Glutamatergic neuron (in vitro differentiated cells): ENCODE measurements at regions not wholly inside any gene's neighbourhood (a gene's known extent, or its start where the extent isn't known, plus 50 kb on each side); places are given as distances from the start of the nearest gene placed in this dataset.
"Not testable (repeated sequence)": the region's sequence is repeated elsewhere in the genome, so short reads cannot be mapped to it uniquely, and the experiment has no call there.

Experiments
- DNase-seq: peaks from one replicate; pipeline ENCODE4 v3.0.0; 2022
- H3K27ac Mint-ChIP-seq: one replicate; pipeline ENCODE4 v1.8.0; 2020; ENCODE audit warnings: mild to moderate bottlenecking, mixed read lengths, inconsistent platforms; ENCODE audit not compliant: unreplicated experiment
- H3K27me3 Mint-ChIP-seq: one replicate; pipeline ENCODE4 v1.8.0; 2020; ENCODE audit warnings: mild to moderate bottlenecking, moderate library complexity, mixed read lengths, inconsistent platforms; ENCODE audit not compliant: unreplicated experiment
- H3K36me3 Mint-ChIP-seq: one replicate; pipeline ENCODE4 v1.8.0; 2020; ENCODE audit warnings: mild to moderate bottlenecking, mixed read lengths, inconsistent platforms; ENCODE audit not compliant: unreplicated experiment
- H3K4me1 Mint-ChIP-seq: one replicate; pipeline ENCODE4 v1.8.0; 2020; ENCODE audit warnings: mild to moderate bottlenecking, low read depth, mixed read lengths, inconsistent platforms; ENCODE audit not compliant: unreplicated experiment
- H3K4me3 Mint-ChIP-seq: one replicate; pipeline ENCODE4 v1.8.0; 2020; ENCODE audit warnings: mild to moderate bottlenecking, mixed read lengths, inconsistent platforms; ENCODE audit not compliant: unreplicated experiment
- H3K9me3 Mint-ChIP-seq: one replicate; pipeline ENCODE4 v1.8.0; 2020; ENCODE audit warnings: mild to moderate bottlenecking, moderate library complexity, mixed read lengths, inconsistent platforms; ENCODE audit not compliant: unreplicated experiment
- TF ChIP-seq, protein P1 (sequence below): fragments of 200-600 bp; sonication (generic); IDR thresholded peaks from one replicate; pipeline ENCODE4 v1.5.0; 2021; ENCODE audit not compliant: partially characterized antibody, unreplicated experiment

- no peaks in the 10 kb centered on the region for H3K9me3 Mint-ChIP-seq
- DNase-seq, result no peak
- H3K4me3 Mint-ChIP-seq, result no peak overlapping the region
- H3K4me1 Mint-ChIP-seq, result peaks cover 7% of the 10 kb centered on the region
- no peaks in the 10 kb centered on the region for H3K36me3 Mint-ChIP-seq
- peaks cover 1% of the 10 kb centered on the region for H3K27me3 Mint-ChIP-seq
- TF ChIP-seq, protein P1, sequence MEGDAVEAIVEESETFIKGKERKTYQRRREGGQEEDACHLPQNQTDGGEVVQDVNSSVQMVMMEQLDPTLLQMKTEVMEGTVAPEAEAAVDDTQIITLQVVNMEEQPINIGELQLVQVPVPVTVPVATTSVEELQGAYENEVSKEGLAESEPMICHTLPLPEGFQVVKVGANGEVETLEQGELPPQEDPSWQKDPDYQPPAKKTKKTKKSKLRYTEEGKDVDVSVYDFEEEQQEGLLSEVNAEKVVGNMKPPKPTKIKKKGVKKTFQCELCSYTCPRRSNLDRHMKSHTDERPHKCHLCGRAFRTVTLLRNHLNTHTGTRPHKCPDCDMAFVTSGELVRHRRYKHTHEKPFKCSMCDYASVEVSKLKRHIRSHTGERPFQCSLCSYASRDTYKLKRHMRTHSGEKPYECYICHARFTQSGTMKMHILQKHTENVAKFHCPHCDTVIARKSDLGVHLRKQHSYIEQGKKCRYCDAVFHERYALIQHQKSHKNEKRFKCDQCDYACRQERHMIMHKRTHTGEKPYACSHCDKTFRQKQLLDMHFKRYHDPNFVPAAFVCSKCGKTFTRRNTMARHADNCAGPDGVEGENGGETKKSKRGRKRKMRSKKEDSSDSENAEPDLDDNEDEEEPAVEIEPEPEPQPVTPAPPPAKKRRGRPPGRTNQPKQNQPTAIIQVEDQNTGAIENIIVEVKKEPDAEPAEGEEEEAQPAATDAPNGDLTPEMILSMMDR, result no peak
- H3K27ac Mint-ChIP-seq, result no peak overlapping the region
Measured at GRCh38 chr3:177402533-177402932, 205.3 kb upstream of the TBL1XR1 start.

- no peak overlapping the region for H3K4me3 Mint-ChIP-seq
- no peak for DNase-seq
- no peaks in the 10 kb centered on the region for H3K36me3 Mint-ChIP-seq
- TF ChIP-seq, protein P1, result no peak
- H3K27me3 Mint-ChIP-seq, result peaks cover 4% of the 10 kb centered on the region
- no peak overlapping the region for H3K27ac Mint-ChIP-seq
- H3K4me1 Mint-ChIP-seq, result peaks cover 7% of the 10 kb centered on the region
- no peaks in the 10 kb centered on the region for H3K9me3 Mint-ChIP-seq
Measured at GRCh38 chr3:177405191-177405672, 207.9 kb upstream of the TBL1XR1 start.

DNA sequence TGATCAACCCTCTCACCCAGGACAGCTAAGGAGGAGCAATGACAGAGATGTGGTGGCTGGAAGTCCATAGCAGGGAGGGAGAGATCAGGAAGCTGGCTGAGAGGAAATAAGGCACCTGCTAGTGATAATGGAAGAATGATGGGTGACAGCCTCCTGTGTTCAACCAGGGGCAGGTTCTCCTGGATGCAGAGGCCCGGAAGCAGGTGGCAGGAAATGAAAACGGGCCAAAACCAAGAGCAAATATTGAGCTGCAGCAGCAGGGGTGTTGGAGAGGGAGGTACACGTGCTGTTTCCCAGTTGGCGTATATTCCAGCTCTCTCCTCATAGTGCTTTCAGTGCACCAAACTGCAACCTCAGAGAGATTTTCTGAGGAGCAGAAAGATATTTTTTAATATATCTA lies 213.4 kb upstream of the TBL1XR1 start:
- Mint-ChIP-seq H3K36me3 (no peaks in the 10 kb centered on the region), H3K4me3 (no peak overlapping the region), H3K27me3 (peaks cover 4% of the 10 kb centered on the region), H3K27ac (no peak overlapping the region), H3K4me1 (peaks cover 5% of the 10 kb centered on the region), H3K9me3 (peaks cover 7% of the 10 kb centered on the region)
- no peak for DNase-seq
- TF ChIP-seq, protein P1, result no peak

DNA sequence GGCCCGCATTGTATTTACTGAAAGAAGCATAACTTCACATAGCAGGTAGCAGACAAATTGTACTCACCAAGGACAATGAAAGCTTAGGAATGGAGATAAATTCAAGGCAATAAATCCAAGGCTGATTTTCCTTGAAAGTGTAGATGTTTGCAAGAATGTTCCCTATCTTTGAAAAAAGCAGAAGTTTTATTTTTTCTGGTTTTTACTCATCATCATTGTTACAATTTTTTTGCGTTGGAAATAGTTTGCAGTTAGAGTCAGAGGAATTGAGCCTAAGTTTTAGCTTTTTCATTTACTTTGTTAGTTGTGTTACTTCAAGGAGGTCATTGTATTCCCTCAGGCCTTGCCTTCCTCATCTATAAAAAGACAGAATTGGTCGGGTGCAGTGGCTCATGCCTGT lies 213.9 kb upstream of the TBL1XR1 start:
- H3K27me3 Mint-ChIP-seq, result peaks cover 4% of the 10 kb centered on the region
- DNase-seq, result no peak
- H3K36me3 Mint-ChIP-seq, result no peaks in the 10 kb centered on the region
- H3K4me3 Mint-ChIP-seq, result no peak overlapping the region
- peaks cover 7% of the 10 kb centered on the region for H3K9me3 Mint-ChIP-seq
- no peak overlapping the region for H3K27ac Mint-ChIP-seq
- TF ChIP-seq, protein P1, result no peak
- H3K4me1 Mint-ChIP-seq, result peaks cover 2% of the 10 kb centered on the region

DNA sequence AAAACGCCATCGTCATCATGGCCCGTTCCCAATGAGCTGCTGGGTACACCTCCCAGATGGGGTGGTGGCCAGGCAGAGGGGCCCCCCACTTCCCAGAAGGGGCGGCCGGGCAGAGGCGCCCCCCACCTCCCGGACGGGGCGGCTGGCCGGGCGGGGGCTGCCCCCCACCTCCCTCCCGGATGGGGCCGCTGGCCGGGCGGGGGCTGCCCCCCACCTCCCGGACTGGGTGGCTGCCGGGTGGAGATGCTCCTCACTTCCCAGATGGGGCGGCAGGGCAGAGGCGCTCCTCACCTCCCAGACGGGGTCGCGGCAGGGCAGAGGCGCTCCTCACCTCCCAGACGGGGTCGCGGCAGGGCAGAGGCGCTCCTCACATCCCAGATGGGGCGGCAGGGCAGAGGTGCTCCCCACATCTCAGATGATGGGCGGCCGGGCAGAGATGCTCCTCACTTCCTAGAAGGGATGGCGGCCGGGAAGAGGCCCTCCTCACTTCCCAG lies 215.4 kb upstream of the TBL1XR1 start:
- H3K36me3 Mint-ChIP-seq, H3K4me1 Mint-ChIP-seq, H3K27me3 Mint-ChIP-seq, H3K9me3 Mint-ChIP-seq, DNase-seq, H3K4me3 Mint-ChIP-seq: not testable (repeated sequence)
- H3K27ac Mint-ChIP-seq, result peak overlapping the region; percentile 22

DNA sequence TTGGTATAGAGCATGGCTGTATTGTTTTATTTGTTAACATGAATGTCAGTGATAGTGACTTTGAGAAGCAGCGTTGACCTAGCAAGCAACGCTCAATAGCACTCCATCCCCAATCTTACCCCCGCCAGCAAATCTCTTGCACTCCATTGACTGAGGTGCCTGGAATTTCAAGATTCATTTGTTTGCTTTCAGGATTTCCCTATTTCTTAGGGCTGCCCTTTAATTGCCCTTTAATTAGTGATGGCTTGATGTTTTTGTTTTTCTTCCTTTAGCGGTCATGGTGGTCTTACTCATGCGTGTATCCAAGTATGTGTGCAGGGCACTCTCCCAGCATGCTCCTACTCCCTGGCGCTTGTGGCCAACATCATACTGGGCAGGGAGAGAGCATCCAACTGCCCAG lies 216.8 kb upstream of the TBL1XR1 start:
- Mint-ChIP-seq H3K4me1 (peaks cover 2% of the 10 kb centered on the region), H3K27me3 (no peaks in the 10 kb centered on the region), H3K27ac (no peak overlapping the region), H3K36me3 (no peaks in the 10 kb centered on the region), H3K4me3 (no peak overlapping the region), H3K9me3 (peaks cover 7% of the 10 kb centered on the region)
- TF ChIP-seq, protein P1, result no peak
- DNase-seq, result no peak
